ENCODE measurements at regions not wholly inside any gene's neighbourhood (a gene's known extent, or its start where the extent isn't known, plus 50 kb on each side); places are given as distances from the start of the nearest gene placed in this dataset.
A peak's percentile ranks its signal among the peaks of the same experiment; 100 is the strongest.
"Not testable (repeated sequence)": the region's sequence is repeated elsewhere in the genome, so short reads cannot be mapped to it uniquely, and the experiment has no call there.

DNA sequence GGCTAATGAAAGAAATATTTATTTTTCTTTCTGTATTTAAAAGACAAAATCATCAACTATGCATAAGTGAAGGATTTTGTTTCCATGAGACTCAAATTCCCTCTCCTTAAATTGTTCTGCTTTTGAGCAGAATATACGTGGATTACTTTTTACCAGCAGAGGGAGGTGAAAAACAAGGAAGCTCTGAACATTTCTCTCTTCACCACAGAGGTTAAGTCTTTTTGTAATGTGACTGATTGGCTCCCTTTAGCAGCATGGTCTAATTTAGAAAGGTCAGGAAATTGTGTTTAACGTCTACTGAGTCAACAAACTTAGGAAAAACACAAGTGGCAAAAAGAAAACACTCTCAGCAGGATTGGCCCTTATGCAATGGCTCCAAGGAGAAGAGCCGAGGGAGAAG lies 55.1 kb upstream of the F9 start:
- ATAC-seq (ENCODE audit: poor library complexity) (no peak), DNase-seq (no peak)
- intact Hi-C loops (cut with DNase I) = no loop called here

GRCh38 chrX:139461945-139462344 lies 68.6 kb upstream of the F9 start:
- DNase-seq; intact Hi-C loops (cut with DNase I); ATAC-seq (ENCODE audit: poor library complexity): not testable (repeated sequence)

GRCh38 chrX:139454743-139455142 lies 75.8 kb upstream of the F9 start:
- ATAC-seq (ENCODE audit: poor library complexity) (no peak), DNase-seq (no peak)
- intact Hi-C loops (cut with DNase I) = no loop called here

GRCh38 chrX:139448996-139449395 lies 81.5 kb upstream of the F9 start:
- ATAC-seq (ENCODE audit: poor library complexity) = no peak
- no peak for DNase-seq
- intact Hi-C loops (cut with DNase I) = no loop called here

GRCh38 chrX:139446832-139447231 lies 83.7 kb upstream of the F9 start:
- ATAC-seq (ENCODE audit: poor library complexity) = no peak
- intact Hi-C loops (cut with DNase I) = no loop called here
- no peak for DNase-seq

GRCh38 chrX:139429913-139430312 lies 100.6 kb upstream of the F9 start:
- intact Hi-C loops (cut with DNase I) = no loop called here
- no peak for DNase-seq
- ATAC-seq (ENCODE audit: poor library complexity) = no peak

GRCh38 chrX:139423186-139423585 lies 107.4 kb upstream of the F9 start:
- no peak for ATAC-seq (ENCODE audit: poor library complexity)
- intact Hi-C loops (cut with DNase I) = no loop called here
- no peak for DNase-seq

GRCh38 chrX:139398258-139398657 lies 132.3 kb upstream of the F9 start:
- intact Hi-C loops (cut with DNase I); DNase-seq; ATAC-seq (ENCODE audit: poor library complexity): not testable (repeated sequence)

DNA sequence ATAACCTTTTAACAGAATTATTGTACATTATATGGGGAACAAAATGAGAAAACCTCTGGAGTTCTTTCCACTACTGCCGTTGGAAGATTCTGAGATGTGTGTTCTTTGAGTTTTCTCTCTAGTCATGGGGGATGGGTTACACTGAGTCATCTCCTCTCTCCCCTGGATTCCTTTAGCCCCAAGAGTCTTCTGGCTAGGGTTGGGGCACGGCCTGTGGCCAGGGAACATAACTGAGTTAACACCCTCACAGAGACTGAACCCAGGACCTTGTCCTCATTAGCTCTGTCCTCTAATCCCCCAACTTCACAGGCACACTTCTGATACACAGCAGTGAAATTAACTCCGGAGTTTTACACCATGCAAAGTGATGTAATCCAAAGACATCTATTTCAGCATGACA lies 142.3 kb upstream of the F9 start:
- intact Hi-C loops (cut with DNase I) = no loop called here
- no peak for DNase-seq
- ATAC-seq (ENCODE audit: poor library complexity) = no peak

- DNase-seq = no peak
- intact Hi-C loops (cut with DNase I) = no loop called here
- ATAC-seq (ENCODE audit: poor library complexity) = no peak
Observed at GRCh38 chrX:139382529-139382928, 148.0 kb upstream of the F9 start.

DNA sequence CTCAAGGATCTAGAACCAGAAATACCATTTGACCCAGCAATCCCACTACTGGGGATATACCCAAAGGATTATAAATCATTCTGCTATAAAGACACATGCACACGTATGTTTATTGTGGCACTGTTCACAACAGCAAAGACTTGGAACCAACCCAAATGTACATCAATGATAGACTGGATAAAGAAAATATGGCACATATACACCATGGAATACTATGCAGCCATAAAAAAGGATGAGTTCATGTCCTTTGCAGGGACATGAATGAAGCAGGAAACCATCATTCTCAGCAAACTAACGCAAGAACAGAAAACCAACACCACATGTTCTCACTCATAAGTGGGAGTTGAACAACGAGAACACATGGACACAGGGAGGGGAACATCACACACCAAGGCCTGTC lies 154.0 kb upstream of the F9 start:
- DNase-seq; ATAC-seq (ENCODE audit: poor library complexity); intact Hi-C loops (cut with DNase I): not testable (repeated sequence)

DNA sequence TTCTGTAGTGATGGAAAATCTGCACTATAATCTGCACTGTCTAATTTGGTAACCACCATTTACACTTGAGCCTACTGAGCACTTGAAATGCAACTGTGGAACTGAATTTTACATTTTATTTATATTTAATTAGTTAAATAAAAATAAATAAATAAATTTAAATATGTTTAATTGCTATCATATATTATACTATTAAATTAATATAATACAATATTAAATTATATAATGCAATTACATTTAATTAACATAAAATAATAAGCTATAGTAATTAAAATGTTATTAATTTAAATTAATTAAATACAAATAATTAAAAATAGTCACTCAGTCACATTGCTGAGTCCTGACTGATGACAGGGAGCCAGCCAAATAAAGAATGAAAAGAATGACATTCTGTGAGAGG lies 170.2 kb upstream of the F9 start:
- no peak for DNase-seq
- intact Hi-C loops (cut with DNase I) = no loop called here
- no peak for ATAC-seq (ENCODE audit: poor library complexity)

DNA sequence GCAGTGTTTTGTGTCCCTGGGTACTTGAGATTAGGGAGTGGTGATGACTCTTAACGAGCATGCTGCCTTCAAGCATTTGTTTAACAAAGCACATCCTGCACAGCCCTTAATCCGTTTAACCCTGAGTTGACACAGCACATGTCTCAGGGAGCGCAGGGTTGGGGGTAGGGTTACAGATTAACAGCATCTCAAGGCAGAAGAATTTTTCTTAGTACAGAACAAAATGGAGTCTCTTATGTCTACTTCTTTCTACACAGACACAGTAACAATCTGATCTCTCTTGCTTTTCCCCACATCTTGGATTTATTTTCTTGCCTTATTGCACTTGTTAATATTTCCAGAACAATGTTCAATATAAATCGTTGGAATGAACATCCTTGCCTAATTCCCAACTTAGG lies 187.9 kb upstream of the F9 start:
- ATAC-seq (ENCODE audit: poor library complexity); DNase-seq; intact Hi-C loops (cut with DNase I): not testable (repeated sequence)

DNA sequence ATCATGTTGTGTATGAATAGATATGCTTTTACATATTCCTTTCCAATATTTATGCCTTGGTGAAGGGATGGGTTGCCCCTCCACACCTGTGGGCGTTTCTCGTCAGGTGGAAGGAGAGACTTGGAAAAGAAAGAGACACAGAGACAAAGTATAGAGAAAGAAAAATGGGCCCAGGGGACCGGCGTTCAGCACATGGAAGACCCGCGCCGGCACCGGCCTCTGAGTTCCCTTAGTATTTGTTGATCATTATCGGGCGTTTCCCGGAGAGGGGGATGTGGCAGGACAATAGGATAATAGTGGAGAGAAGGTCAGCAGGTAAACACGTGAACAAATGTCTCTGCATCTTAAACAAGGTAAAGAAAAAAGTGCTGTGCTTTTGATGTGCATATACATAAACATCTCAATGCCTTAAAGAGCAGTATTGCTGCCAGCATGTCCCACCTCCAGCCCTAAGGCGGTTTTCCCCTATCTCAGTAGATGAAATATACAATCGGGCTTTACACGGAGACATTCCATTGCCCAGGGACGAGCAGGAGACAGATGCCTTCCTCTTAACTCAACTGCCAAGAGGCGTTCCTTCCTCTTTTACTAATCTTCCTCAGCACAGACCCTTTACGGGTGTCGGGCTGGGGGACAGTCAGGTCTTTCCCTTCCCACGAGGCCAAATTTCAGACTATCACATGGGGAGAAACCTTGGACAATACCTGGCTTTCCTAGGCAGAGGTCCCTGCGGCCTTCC lies 188.5 kb upstream of the F9 start:
- ATAC-seq (ENCODE audit: poor library complexity); intact Hi-C loops (cut with DNase I); DNase-seq: not testable (repeated sequence)

DNA sequence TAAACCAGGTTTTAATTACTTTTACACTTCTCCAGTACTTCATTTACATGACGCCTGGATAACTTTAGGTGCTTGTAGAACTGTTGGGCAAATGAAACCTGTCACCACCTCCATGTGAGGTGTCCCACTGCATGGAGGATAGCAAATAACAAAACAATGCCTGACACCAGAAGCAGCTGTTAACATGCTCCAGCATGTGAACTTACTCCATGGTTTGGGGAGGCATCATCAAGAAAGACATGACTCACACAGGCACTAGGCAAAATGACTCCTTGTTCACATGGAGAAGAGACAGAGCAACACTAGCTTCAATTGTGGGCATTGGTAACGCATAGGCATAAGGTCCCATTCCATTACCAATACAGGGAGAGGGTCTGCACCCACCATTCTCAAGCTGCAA lies 198.1 kb upstream of the F9 start:
- intact Hi-C loops (cut with DNase I) = no loop called here
- ATAC-seq (ENCODE audit: poor library complexity) = no peak
- no peak for DNase-seq

DNA sequence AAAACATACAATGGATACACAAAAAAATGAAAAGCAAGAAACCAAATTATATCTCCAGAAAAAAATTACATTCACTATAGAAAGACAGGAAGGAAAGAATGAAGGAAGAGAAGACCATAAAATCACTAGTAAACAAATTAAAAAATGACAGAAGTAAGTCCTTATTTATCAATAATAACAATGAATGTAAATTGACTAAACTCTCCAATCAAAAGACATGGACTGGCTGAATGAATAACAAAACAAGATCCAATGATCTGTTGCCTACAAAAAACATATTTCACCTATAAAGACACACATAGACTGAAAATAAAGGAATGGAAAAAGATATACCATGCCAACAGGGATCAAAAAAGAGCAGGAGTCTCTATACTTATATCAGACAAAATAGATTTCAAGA lies 203.2 kb upstream of the F9 start:
- intact Hi-C loops (cut with DNase I) = no loop called here
- no peak for DNase-seq
- no peak for ATAC-seq (ENCODE audit: poor library complexity)

- ATAC-seq (ENCODE audit: poor library complexity) (no peak), DNase-seq (no peak)
- intact Hi-C loops (cut with DNase I) = no loop called here
Observed at GRCh38 chrX:139324756-139325155, 205.8 kb upstream of the F9 start.

GRCh38 chrX:139320661-139321354 lies 209.7 kb upstream of the F9 start:
- intact Hi-C loops (cut with DNase I); ATAC-seq (ENCODE audit: poor library complexity): not testable (repeated sequence)
- peak; percentile 13 for DNase-seq

GRCh38 chrX:139306675-139307074 lies 223.9 kb upstream of the F9 start:
- ATAC-seq (ENCODE audit: poor library complexity); DNase-seq; intact Hi-C loops (cut with DNase I): not testable (repeated sequence)

DNA sequence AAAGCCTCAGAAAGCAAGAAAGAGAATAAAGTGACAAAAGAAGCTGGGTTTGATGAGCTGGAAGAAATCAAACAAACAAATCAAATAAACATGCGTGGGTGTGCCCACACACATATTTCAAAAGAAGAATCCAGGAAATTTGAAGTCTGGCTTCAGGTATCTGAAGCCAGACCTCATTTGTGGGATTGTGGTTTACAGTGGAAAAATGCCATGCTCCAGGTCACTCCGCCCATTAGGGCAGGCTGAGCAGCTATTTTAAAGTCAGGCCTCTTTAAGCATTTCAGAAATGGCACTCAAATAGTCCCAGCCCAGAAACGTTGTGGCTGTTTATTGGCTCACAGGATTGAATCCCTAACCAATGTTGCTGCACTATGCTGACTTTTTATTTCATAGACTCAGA lies 226.1 kb upstream of the F9 start:
- no peak for DNase-seq
- intact Hi-C loops (cut with DNase I) = no loop called here
- no peak for ATAC-seq (ENCODE audit: poor library complexity)

Data from Right ventricle myocardium superior (tissue), 1 donor.